Fibroblast of lung (primary cell): ENCODE measurements at regions not wholly inside any gene's neighbourhood (a gene's known extent, or its start where the extent isn't known, plus 50 kb on each side); places are given as distances from the start of the nearest gene placed in this dataset.

Experiments
- DNase-seq, 2 donors: peaks; one replicate each; pipeline versions ENCODE4 v3.0.0 to v3.0.0-alpha.2; 2010; ENCODE audit warnings: low read depth in 2 of 2
- H2AFZ ChIP-seq: 2 replicates; pipeline ENCODE4 v1.5.1; 2012; ENCODE audit warnings: low read length, control low read depth, inconsistent platforms
- H3K27ac ChIP-seq: 2 replicates; pipeline ENCODE4 v1.5.1; 2011; ENCODE audit warnings: low read length, control low read depth; ENCODE audit not compliant: insufficient read depth
- H3K27me3 ChIP-seq: 2 replicates; pipeline ENCODE4 v1.5.1; 2011; ENCODE audit warnings: mild to moderate bottlenecking, low read length; ENCODE audit not compliant: control insufficient read depth, insufficient read depth
- H3K36me3 ChIP-seq: 2 replicates; pipeline ENCODE4 v1.5.1; 2011; ENCODE audit warnings: low read length; ENCODE audit not compliant: control insufficient read depth, insufficient read depth
- H3K4me1 ChIP-seq: 2 replicates; pipeline ENCODE4 v1.5.1; 2011; ENCODE audit warnings: low read length; ENCODE audit not compliant: control insufficient read depth, insufficient read depth; ENCODE audit errors: extremely low read depth
- H3K4me2 ChIP-seq: 2 replicates; pipeline ENCODE4 v1.5.1; 2011; ENCODE audit warnings: low read length, control low read depth; ENCODE audit not compliant: insufficient read depth; ENCODE audit errors: extremely low read depth
- H3K4me3 ChIP-seq, 4 experiments: fragments of 200-600 bp in 1 of 4; sonication (generic) in 1 of 4; replicated peaks in 1 of 4; 2 replicates each; pipeline ENCODE4 v1.5.1; 2011 to 2016; ENCODE audit warnings: low read length in 4 of 4, low read depth in 3 of 4, mild to moderate bottlenecking in 3 of 4, control low read depth in 2 of 4, inconsistent platforms in 1 of 4, mixed read lengths in 1 of 4; ENCODE audit not compliant: insufficient read depth in 1 of 4; ENCODE audit errors: control extremely low read depth in 1 of 4
- H3K79me2 ChIP-seq: 2 replicates; pipeline ENCODE4 v1.5.1; 2012; ENCODE audit warnings: mild to moderate bottlenecking, low read length, inconsistent platforms; ENCODE audit not compliant: control insufficient read depth, insufficient read depth
- H3K9ac ChIP-seq: 2 replicates; pipeline ENCODE4 v1.5.1; 2011; ENCODE audit warnings: mild to moderate bottlenecking, low read length, control low read depth; ENCODE audit not compliant: insufficient read depth
- H3K9me3 ChIP-seq: 2 replicates; pipeline ENCODE4 v1.5.1; 2012; ENCODE audit warnings: low read depth, low read length; ENCODE audit not compliant: control insufficient read depth, insufficient read depth
- H4K20me1 ChIP-seq: 2 replicates; pipeline ENCODE4 v1.5.1; 2011; ENCODE audit warnings: low read length; ENCODE audit not compliant: control insufficient read depth, insufficient read depth; ENCODE audit errors: extremely low read depth
- CTCF ChIP-seq, 2 donors: IDR thresholded peaks in 1 of 2; conservative IDR thresholded peaks in 1 of 2; 1 replicate in 1 of 2; 2 replicates in 1 of 2; pipeline ENCODE4 v1.5.1; 2011 to 2012; ENCODE audit warnings: low read length in 2 of 2, control low read depth in 1 of 2, inconsistent platforms in 1 of 2, low read depth in 1 of 2, mild to moderate bottlenecking in 1 of 2
- EZH2 ChIP-seq: IDR thresholded peaks from 2 replicates; pipeline ENCODE4 v1.5.1; 2012; ENCODE audit warnings: low read length, control low read depth, mild to moderate bottlenecking; ENCODE audit errors: missing control alignments

GRCh38 chr21:39012326-39013230, 170.7 kb downstream of the PSMG1 start:
- Histone ChIP-seq H3K4me3 (no peak overlapping the region), H2AFZ (no peak overlapping the region), H3K27ac (no peak overlapping the region), H3K9me3 (no peaks in the 10 kb centered on the region), H3K4me1 (peaks cover 19% of the 10 kb centered on the region), H3K79me2 (no peaks in the 10 kb centered on the region), H3K27me3 (no peaks in the 10 kb centered on the region), H3K4me2 (no peak overlapping the region), H3K9ac (no peak overlapping the region), H4K20me1 (no peaks in the 10 kb centered on the region), H3K36me3 (no peaks in the 10 kb centered on the region)
- no peak for TF ChIP-seq EZH2
- DNase-seq, result no peak

DNA sequence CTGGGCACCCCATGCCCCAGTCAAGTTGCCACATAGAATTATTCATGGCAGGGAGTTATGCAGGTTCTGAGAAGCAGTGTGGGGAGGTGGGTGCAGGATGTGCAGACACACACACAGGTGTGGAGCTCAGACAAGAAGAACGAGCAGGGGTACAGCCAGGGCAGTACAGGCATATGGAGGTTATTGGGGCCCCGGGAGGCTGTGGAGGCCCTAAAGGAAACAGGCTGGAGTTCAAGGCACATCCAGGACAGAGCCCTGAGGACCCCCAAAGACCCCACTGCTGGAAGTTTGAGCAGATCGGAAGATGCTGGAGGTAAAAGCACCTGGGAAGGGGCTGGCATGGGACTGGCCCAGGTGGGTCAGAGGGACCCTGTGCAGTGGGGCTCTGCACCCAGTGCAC, 171.3 kb downstream of the PSMG1 start:
- Histone ChIP-seq H3K36me3 (no peaks in the 10 kb centered on the region), H3K4me1 (peaks cover 19% of the 10 kb centered on the region), H3K9ac (no peak overlapping the region), H3K79me2 (no peaks in the 10 kb centered on the region), H3K4me3 (no peak overlapping the region), H2AFZ (no peak overlapping the region), H3K27me3 (no peaks in the 10 kb centered on the region), H3K27ac (no peak overlapping the region), H3K4me2 (no peak overlapping the region), H4K20me1 (no peaks in the 10 kb centered on the region), H3K9me3 (no peaks in the 10 kb centered on the region)
- DNase-seq, result no peak
- TF ChIP-seq CTCF (conservative IDR thresholded peaks at IDR 0.05 in 1 of 2, IDR thresholded peaks at IDR 0.05 in 1 of 2; ENCODE audit: low read depth in 1 of 2, low read length in 2 of 2) (no peak), EZH2 (no peak)

DNA sequence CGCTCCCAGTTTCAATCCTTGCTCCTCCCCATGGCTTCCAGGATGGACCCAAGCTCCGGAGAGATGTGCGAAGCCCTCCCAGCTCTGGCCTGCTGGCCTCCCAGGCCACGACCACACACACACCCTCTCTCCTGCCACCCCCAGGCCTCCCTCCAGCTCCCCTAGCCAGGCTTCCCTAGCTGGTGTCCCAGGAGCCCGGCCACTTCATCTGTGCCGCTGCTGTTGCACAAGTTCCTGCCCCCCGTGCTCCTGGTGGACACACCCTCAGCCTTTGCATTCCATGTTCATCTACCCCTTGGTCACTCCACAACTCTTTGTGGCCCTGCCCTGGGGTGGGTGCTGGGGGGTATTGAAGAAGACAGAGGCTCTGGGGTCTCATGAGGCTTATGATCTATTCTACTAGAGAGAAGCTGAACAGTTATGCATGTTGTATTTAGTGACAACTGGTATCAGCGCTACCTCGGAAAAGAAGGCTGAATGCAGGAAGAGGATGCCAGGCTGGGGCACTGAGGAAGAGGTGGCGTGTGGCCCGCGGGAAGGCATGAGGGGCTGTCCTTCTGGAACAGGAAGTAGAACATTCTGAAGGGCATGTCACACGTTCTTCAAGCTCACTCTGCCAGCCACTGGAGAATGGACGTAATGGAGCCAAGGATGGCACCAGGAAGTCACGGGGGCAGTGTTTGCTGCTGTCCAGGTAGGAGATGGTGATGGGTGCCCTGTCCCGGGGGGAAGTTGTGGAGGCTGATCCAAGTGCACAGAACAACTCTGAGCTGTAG, 172.4 kb downstream of the PSMG1 start:
- no peaks in the 10 kb centered on the region for H3K9me3 ChIP-seq
- H3K4me3 ChIP-seq, result no peak overlapping the region
- no peak overlapping the region for H3K4me2 ChIP-seq
- H3K4me1 ChIP-seq, result peaks cover 13% of the 10 kb centered on the region
- TF ChIP-seq CTCF (conservative IDR thresholded peaks at IDR 0.05 in 1 of 2, IDR thresholded peaks at IDR 0.05 in 1 of 2; ENCODE audit: low read depth in 1 of 2, low read length in 2 of 2), result no peak
- TF ChIP-seq EZH2, result no peak
- no peaks in the 10 kb centered on the region for H3K36me3 ChIP-seq
- H2AFZ ChIP-seq, result no peak overlapping the region
- H3K27me3 ChIP-seq, result no peaks in the 10 kb centered on the region
- no peaks in the 10 kb centered on the region for H4K20me1 ChIP-seq
- H3K27ac ChIP-seq, result no peak overlapping the region
- H3K79me2 ChIP-seq, result no peaks in the 10 kb centered on the region
- no peak for DNase-seq
- H3K9ac ChIP-seq, result no peak overlapping the region
